HG03342 (cell line): ENCODE measurements at regions not wholly inside any gene's neighbourhood (a gene's known extent, or its start where the extent isn't known, plus 50 kb on each side); places are given as distances from the start of the nearest gene placed in this dataset.

Source experiments
- ATAC-seq: cut with Tn5 transposase; IDR thresholded peaks from one replicate; pipeline ENCODE4 v1.9.1; 2021; ENCODE audit warnings: mild to moderate bottlenecking, moderate library complexity; ENCODE audit not compliant: unreplicated experiment

DNA sequence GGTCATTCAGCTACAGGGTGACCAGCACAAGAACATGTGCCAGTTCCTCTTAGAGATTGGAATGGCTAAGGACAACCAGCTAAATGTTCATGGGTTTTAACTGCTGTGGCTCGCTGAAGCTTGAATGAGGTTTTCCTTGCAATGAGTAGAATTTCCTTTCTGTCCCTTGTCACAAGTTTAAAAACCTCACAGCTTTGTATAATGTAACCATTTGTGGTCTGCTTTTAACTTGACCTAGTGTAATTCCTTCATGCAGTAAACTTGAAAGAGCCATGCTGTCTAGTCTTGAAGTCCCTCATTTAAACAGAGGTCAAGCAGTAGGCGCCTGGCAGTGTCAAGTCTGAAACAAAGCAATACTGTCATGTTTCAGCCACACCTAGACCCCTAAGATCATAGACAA lies 181.3 kb upstream of the DMRT1 start:
- ATAC-seq = no peak

DNA sequence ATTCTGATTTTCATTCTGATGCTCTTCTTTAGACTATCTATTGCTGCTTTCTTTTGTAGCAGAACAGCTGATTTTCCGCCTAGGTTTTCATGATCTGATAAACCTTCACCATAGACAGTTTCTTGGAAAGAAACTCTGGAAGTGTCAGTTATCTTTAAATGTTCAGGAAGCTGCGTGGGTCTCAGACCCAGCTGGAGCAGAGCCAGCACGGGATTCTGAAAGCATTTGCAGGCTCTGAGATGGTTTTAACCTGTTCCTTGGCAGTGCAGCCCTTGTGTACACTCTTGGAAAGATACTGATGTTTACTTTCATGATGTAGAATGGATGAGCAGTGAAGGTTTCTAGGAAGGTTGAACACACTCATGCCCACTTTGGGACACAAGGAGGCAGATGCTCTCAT lies 178.0 kb upstream of the DMRT1 start:
- no peak for ATAC-seq

DNA sequence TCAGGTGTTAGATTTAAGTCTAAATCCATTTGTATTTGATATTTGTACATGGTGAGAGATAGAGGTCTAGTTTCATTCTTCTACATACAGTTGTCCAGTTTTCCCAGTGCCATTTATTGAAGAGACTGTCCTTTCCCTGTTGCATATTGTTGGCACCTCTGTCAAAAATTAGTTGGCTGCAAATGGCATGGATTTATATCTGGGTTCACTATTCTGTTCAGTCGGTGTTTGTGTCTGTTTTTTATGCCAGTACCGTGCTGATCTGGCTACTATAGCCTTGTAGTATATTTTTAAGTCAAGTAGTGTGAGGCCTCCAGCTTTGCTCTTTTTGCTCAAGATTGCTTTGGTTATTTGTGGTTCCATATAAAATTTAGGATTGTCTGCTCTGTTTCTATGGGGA lies 176.2 kb upstream of the DMRT1 start:
- ATAC-seq = no peak

DNA sequence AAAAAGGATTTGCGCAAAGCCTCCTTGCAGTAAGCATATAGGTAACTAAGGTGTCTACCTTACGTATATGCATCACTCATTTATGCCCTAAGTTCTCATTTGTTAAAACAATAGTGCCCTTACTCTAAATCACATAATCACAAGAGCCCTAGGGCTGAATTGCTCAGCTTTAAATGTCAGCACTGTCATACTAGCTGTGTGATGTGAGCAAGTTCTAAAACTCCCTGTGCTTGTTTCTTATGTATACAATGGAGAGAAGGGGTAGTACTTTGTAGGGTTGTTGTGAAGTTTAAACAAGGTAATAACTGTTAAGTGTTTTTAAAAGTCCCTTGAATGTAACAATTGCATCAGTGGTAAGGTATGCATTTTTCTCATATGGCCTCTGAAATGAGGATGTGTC lies 169.5 kb upstream of the DMRT1 start:
- no peak for ATAC-seq

DNA sequence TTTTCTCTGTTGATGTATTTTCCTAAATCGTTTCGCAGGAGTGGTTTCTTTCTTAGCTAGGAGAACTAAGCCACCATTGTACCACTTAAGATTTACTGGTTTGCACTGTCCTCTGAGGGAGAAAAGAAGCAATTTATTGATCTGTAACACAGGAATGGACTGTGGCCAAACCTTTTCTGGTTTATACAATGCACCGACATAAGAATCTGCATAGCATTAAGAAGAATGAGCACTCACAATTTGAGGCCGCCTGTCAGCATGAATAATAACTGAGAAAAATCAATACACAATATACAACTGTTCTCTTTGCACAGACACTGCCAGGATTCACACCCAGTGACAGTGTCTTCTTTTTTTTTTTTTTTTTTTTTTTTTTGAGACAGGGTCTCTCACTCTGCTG lies 168.6 kb upstream of the DMRT1 start:
- no peak for ATAC-seq

DNA sequence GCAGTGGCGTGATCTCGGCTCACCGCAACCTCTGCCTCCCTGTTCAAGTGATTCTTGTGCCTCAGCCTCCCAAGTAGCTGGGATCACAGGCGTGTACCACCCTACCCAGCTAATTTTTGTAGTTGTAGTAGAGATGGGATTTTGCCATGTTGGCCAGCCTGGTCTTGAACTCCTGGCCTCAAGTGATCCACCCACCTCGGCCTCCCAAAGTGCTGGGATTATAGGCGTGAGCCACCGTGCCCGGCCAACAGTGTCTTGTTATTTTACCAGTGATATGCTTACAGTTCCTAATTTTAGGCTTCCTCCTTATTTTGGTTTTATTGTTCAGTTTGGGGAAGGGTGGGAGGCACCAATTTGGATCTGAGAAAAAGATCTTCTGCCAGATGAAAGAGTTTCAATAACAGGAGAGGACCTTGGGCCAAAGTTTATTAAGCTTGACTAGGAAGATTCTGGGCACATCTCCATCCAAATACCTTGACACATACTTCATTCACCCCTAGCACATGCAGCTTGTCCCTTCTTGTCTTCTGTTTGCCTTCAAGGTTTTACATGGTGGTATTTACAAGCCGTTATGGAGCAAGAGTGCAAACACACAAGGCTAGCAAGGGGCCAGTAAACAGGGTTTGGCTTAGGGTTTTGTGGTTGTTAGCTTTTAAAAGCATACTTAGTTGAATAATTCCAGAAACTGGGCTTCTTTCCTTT lies 168.1 kb upstream of the DMRT1 start:
- ATAC-seq = no peak

DNA sequence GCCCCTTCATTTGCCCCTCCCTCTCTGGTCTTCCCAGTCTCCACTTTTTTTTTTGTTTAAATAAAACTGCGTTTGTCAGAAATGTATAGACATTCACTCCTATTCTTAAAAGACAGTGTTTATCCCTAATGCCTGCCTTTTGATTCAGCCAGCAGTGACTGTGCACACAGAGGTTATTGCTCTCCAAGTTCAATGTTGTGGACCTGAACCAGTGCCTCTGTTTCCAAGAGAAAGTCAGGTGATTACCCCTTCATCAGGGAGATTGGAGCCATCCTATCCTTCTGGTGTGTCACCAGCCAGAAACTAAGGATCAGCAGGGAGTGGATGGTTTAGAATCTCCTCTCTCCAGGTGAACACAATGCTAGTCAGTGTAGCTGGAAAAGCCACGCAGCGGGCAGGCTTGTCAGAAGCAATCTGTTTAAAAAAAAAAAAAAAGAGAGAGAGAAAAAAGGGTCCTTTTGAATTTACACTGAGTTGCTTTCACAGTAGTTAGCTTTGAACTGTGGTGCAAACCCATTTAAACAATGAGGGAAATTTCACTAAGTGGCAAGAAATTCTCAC lies 167.5 kb upstream of the DMRT1 start:
- ATAC-seq = no peak

DNA sequence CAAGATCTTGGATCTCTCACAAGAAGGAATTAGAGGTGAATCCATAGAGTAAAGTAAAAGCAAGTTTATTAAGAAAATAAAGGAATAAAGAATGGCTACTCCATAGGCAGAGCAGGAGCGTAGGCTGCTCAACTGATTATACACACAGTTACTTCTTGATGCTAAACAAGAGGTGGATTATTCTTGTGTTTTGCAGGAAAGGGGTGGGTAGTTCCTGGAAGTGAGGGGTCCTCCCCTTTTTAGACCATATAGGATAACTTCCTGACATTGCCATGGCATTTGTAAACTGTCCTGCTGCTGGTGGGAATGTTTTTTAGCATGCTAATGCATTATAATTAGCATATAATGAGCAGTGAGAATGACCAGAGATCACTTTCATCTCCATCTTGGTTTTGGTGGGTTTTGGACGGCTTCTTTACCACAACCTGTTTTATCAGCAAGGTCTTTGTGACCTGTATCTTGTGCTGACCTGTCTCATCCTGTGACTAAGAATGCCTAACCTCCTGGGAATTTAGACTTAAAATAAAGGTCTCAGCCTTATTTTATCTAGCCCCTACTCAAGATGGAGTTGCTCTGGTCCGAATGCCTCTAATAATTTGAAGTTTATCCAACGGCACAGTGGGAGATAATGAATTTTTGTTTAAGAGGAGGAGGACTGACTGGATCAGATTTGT lies 165.7 kb upstream of the DMRT1 start:
- no peak for ATAC-seq

DNA sequence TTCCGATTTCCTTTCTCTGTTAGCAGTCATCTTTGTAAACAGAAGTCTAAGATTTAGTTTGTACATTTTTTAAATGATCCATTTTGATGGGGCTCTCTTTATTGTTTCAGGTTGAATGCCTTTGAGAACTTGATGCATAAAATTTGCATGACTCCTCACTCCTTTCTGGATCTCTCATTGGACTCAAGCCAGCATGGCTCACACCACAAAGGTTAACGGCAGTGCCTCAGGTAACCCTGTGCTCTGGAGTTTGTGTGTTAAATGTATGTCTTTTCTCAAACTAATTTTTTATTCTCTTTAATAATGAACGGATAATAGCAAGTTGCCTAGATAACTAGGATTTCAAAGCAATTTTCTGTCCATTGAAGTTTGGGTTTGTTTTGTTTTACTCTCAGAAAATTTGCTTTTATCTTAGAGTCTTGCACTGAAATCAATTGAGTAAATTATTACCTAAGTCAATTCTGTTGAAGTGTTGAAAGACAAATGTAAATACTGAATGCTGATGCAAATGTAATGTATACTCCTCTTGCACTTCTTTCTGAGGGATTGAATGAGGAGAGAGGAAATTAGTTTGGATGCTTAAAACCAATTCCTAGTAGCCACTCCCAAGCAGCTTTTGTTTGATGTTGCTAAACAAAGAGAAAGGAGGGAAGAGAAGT lies 164.6 kb upstream of the DMRT1 start:
- no peak for ATAC-seq

DNA sequence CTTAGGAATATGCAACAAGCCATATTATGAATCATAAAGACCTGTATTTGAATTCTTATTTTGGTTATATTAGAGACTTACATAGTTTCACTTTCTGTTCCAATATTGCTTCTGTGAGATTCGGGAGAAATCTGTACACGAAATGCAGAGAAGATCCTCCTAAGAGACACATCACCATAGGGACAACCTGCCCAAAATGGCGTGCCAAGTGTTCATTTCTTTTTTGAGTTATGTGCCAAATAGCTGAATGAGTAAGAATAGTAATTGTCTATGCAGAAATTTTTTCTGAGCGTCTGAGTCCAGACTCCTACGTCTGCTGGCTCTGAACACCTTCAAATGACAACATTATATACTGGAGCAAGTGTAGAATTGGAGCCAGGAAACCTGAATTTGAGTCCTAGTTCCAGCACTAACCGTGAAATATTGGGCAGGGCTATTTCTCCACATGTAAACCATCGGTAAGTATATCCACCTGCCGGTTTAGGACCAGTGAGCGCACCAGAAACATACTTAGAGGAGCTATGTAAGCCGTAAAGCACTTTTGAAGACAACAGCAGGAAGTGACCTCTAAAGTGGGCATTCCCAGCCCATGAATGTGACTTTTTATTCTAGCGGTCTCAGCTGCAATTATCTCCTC lies 163.9 kb upstream of the DMRT1 start:
- no peak for ATAC-seq

DNA sequence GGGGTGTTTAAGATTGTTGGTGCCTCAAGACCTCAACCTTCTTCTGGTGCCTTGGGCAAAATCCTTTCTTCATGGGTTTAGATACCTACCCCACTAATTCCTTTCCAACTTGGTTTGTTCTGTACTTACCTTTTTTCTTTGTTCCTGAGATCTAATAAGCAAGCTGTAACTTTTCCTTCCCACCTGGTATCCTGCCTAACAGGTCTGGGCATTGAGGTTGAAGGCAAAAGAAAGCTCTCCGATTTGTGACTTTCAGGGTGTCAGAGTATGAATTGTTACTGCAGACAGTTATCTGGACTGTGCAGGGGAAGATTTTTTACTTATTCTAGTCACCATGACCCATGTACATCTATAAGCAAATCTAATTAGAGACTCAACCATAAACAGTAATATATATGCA lies 162.6 kb upstream of the DMRT1 start:
- ATAC-seq = no peak

DNA sequence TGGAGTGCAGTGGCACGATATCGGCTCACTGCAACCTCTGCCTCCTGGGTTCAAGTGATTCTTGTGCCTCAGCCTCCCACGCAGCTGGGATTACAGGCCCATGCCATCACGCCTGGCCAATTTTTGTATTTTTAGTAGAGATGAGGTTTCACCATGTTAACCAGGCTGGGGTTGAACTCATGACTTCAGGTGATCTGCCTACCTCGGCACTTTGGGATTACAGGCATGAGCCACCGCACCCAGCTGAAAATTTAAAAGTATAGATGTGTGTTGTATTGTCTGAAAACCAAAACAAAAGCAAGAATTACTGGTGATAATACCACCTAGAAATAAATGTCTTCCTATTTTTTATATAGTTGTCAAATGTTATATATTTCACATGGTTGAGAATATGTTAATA lies 162.0 kb upstream of the DMRT1 start:
- no peak for ATAC-seq

DNA sequence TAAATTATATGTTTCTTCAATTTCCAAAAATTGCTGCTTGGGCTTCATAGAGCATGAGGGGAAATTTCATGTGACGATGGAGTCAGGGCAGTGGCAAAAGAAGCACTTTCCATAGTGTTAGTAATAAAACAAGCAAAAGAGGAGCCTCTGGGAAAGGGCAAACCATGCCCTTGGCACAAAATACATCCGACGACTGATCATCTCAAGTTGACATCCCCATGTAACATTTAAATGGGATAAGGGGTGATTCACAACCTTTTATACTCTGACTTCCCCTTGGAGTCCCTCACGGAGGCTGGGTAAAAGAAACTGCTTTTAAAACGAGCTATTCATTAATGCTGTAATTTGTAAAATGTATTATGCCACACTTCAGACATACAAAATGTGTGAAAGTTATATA lies 161.4 kb upstream of the DMRT1 start:
- no peak for ATAC-seq

DNA sequence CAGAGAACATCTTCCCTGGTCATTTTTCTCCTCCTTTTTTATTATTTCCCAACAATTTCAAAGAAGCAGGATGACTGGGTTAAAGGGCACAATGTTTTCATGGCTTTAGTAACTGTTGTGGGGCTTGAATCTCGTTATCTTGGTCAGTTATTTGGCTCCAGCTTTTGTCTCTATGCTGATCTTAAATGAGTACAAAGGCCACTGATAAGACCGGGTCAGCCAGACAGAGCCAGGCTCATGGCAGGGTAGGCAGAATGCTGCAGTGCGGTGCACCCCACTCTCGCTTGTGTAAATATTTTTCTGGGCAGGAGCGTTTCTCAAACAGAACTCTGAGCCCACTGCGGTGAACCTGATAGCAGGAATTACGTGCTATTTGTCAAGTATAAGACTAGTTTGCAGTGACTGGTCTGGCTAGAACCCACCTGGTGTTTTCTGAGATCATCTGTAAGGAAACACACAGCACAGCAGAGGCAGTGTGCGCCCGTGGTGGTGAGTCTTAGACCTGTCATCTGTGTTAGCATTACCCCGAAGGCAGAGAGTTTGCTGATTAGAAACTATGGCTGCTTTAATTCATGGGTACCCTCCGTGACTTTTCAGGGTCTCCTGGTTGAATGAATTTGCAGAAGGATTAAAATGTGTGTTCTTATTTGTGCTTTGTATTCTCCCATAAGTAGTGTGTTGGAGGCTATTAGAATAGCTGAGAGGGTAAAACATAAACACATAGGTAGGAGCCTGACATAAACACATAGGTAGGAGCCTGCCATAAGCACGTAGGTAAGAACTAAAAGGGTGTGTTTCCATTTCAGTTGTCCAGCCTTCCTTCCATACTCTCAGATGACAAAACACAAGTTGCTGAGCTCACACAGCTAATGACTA lies 158.6 kb upstream of the DMRT1 start:
- ATAC-seq = no peak

DNA sequence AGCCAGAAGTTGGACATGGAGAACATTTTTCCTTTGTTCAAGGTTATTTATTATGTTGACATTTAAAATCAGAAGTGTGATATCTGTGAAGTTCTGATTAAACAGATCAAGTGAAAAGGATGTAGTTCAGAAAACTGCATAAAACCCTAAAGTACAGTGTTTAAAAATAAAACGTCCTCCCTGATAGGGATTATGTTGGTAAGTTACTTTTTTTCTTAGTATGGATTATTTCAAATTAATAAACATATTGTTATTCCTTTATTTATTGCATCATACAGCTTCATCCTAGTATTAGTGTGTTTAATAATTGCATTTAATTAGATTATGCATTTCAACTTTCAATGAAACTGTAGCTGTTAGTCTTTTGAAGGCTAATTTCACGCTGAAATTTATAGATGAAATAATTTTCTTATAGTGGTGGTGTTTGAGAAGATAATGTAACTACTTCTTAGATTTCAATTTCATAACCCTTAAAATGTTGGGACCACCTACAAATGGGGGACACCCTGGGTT lies 157.9 kb upstream of the DMRT1 start:
- ATAC-seq = no peak

DNA sequence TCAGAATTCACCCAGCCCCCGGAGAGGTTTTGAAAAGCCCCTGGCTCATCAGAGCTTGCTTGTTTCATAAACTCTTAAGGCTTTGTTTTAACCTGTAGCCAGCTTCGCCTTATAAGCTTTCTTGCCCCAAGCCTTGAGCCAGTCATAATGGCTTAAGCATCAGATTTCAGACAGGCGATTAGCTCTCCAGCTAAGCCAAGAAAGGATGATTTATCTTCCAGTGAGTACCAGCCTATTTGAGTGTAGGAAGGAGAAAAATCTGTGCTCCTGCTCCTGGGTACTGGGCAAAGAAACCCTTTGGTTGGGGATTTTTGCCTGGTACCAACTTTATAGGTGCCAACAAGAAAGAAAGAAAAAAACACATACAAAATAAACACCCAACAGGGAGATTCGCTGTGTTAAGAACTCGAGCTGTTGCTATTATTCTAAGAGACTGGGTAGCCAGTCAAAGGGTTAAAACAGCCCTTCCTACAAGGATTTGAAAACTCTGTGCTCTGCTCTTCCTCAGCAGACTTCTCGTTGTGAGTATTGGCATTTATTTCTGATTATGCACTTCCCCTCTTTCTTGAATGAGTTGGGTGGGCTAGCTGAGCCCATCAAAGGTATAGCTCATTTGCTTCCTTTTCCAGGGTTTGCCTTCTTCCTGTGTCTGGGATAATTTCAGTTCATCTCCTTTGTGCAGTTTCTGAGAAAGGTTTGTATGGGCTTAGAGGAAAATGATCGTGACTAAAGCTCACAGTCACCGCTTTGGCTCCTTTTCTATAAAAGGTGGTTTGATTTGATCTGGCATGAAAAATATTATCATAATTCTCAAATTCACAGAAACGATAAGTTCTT lies 157.2 kb upstream of the DMRT1 start:
- no peak for ATAC-seq

DNA sequence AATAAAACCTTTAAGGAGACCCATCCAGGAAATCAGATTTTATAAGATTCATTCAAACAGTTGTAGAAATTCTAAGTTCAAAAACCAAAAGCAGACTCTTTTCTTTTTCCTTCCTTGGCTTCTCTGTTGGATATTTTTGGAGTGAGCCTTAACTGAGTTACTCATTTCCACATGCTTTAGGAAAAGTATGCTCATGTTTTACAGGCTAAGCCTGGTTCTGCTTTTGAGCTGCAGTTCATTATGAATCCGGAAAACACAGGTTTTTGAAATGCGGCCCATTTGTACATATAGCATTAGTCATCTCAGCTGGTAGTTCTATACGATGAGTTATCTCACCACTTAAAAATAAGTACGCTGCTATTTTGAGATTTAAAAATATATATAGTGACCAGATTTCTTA lies 156.6 kb upstream of the DMRT1 start:
- ATAC-seq = no peak

DNA sequence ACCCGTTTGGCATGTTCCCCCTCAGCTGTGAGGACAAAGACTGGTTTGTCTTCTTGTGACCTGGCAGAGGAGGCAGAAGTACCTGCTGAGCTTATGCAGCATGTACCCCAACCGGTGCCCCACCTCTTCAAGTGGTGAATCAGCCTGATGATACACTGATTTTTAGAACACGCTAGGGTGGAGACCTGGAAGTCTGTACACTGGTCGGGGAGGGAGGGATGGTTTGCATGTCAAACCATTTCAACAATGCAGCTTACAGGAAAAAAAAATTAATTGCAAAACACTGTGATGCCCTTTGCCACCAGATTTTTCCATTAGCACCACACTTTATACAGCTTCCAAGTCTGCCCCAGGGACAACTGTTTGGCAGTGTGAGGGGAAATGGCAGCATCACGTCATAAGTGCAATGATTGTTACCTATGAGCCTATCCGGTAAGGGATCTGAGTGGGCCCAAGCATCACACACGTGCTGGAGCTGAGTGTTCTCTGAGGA lies 155.1 kb upstream of the DMRT1 start:
- no peak for ATAC-seq

DNA sequence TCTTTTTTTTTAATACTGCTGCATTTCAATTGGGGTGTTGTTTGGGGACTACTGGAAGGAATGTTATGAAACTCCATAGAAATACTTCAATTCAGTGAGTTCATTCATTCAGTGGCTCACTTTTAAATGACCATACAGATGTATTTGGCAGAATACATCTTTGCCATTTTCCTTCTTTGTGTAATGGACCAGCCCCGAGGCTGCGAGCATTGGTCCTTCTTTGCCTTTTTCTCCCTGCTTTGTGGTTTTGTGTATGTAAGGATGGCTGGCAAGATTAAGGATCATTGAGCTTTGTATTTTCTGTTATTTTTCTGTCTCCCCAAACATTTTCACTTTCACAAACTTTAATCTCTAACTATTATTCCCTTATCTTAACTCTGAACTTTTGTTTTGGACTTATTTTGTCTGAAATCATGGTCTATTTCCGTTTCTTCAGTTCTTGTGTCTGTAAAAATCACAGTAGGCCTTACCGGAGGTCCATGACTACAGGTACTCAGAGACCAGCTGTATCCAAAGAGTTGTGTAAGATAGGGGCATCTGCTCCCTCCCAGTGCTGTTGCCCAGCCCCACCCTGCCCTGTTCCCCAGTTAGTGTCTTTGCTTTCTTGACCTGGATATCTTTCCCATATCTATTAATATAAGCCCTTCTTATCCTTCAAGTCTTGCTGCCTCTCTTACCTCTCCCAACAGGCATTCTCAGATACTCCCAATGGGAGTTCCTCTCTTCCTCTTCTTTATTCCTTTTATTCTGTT lies 154.3 kb upstream of the DMRT1 start:
- ATAC-seq = no peak
